A549 (cell line): ENCODE measurements at regions not wholly inside any gene's neighbourhood (a gene's known extent, or its start where the extent isn't known, plus 50 kb on each side); places are given as distances from the start of the nearest gene placed in this dataset.

Experiments used
- ATAC-seq, 2 experiments: fragments of 200-7000 bp in 1 of 2; fragments of >200 bp in 1 of 2; cut with Nextera tagmentation in 1 of 2; cut with Tn5 transposase in 1 of 2; 3 replicates each; pipeline versions ENCODE4 v1.8.0 to v1.9.1; 2018 to 2020; ENCODE audit warnings: mild to moderate bottlenecking in 1 of 2, moderate library complexity in 1 of 2
- CTCF ChIA-PET: fragments of 300-600 bp; sonication (Branson Sonifier 250); formaldehyde crosslinking; extraction: SDS; loops from one replicate; lab custom pipeline; 2021; ENCODE audit warnings: antibody characterized with exemption, inconsistent platforms; lab: Yijun Ruan, JAX
- POLR2A ChIA-PET: fragments of 350-600 bp; formaldehyde crosslinking; extraction: SDS; loops from one replicate; lab custom pipeline; 2021; ENCODE audit warnings: antibody characterized with exemption, inconsistent platforms; lab: Yijun Ruan, JAX
- DNase-seq, 2 experiments: peaks; one replicate each; pipeline versions ENCODE4 v3.0.0 to v3.0.0-alpha.2; 2011 to 2016; ENCODE audit warnings: low read depth in 1 of 2, low spot score in 1 of 2
- FAIRE-seq: peaks from 2 replicates; lab custom pipeline; 2011; peaks lifted over from hg19 to GRCh38; lab: Jason Lieb, UNC
- H3K27ac ChIP-seq, 2 experiments: fragments of >200 bp; sonication (Bioruptor Twin); formaldehyde crosslinking; 3 replicates each; pipeline ENCODE4 v1.5.1; 2016 to 2017
- H3K4me1 ChIP-seq: fragments of >200 bp; sonication (Bioruptor Twin); formaldehyde crosslinking; 3 replicates; pipeline ENCODE4 v1.6.1; 2016
- H3K4me2 ChIP-seq: fragments of >200 bp; sonication (Bioruptor Twin); formaldehyde crosslinking; 3 replicates; pipeline ENCODE4 v1.6.1; 2016
- H3K4me3 ChIP-seq: fragments of >200 bp; sonication (Bioruptor Twin); formaldehyde crosslinking; 3 replicates; pipeline ENCODE4 v1.5.1; 2016
- H3K9me3 ChIP-seq: fragments of >200 bp; sonication (Bioruptor Twin); formaldehyde crosslinking; 3 replicates; pipeline ENCODE4 v1.6.1; 2016
- CHD2 ChIP-seq: fragments of 150-350 bp; IDR thresholded peaks from 2 replicates; pipeline ENCODE4 v1.6.1; 2014; ENCODE audit warnings: low read length; ENCODE audit not compliant: partially characterized antibody
- EHF ChIP-seq: fragments of 250-450 bp; sonication (Bioruptor Pico); IDR thresholded peaks from 2 replicates; pipeline ENCODE4 v1.5.0; 2020; ENCODE audit warnings: mild to moderate bottlenecking
- EHMT2 ChIP-seq: fragments of 200-600 bp; sonication (generic); IDR thresholded peaks from 2 replicates; pipeline ENCODE4 v1.6.1; 2016; ENCODE audit warnings: antibody characterized with exemption, low read depth, mild to moderate bottlenecking, moderate library complexity
- ESRRA ChIP-seq: fragments of 150-350 bp; IDR thresholded peaks from 2 replicates; pipeline ENCODE4 v1.6.1; 2014; ENCODE audit warnings: mild to moderate bottlenecking, low read length, borderline replicate concordance
- FOSL2 ChIP-seq, 2 experiments: fragments of 450-650 bp in 1 of 2; fragments of >200 bp in 1 of 2; sonication (Bioruptor Twin) in 1 of 2; formaldehyde crosslinking; IDR thresholded peaks; 2 replicates each; pipeline versions ENCODE4 v1.5.0 to v1.6.1; 2016 to 2020; ENCODE audit warnings: mild to moderate bottlenecking in 1 of 2, moderate library complexity in 1 of 2
- HDAC2 ChIP-seq: fragments of 200-600 bp; sonication (generic); IDR thresholded peaks from 2 replicates; pipeline ENCODE4 v1.6.1; 2016
- HEYL ChIP-seq: fragments of 250-450 bp; sonication (Bioruptor Pico); IDR thresholded peaks from 2 replicates; pipeline ENCODE4 v1.8.0; 2021; ENCODE audit warnings: mild to moderate bottlenecking, moderate library complexity
- HOXB13 ChIP-seq: fragments of 250-450 bp; sonication (Bioruptor Pico); IDR thresholded peaks from 2 replicates; pipeline ENCODE4 v1.5.0; 2020; ENCODE audit warnings: low read depth, mild to moderate bottlenecking, moderate library complexity
- KDM5A ChIP-seq: fragments of 200-600 bp; sonication (generic); IDR thresholded peaks from 2 replicates; pipeline ENCODE4 v1.6.1; 2016; ENCODE audit warnings: antibody characterized with exemption, mild to moderate bottlenecking
- MAFK ChIP-seq: fragments of 450-650 bp; IDR thresholded peaks from 2 replicates; pipeline ENCODE4 v1.6.1; 2014; ENCODE audit not compliant: partially characterized antibody
- NPAS2 ChIP-seq: fragments of 250-450 bp; sonication (Bioruptor Pico); IDR thresholded peaks from 2 replicates; pipeline ENCODE4 v1.8.0; 2022; ENCODE audit warnings: mild to moderate bottlenecking, moderate library complexity, borderline replicate concordance
- PBX3 ChIP-seq: IDR thresholded peaks from 2 replicates; pipeline ENCODE4 v1.6.1; 2012
- PHF8 ChIP-seq: fragments of 200-600 bp; sonication (generic); IDR thresholded peaks from 2 replicates; pipeline ENCODE4 v1.6.1; 2016; ENCODE audit warnings: low read depth, mild to moderate bottlenecking, antibody characterized with exemption, moderate library complexity, borderline replicate concordance
- RARB ChIP-seq: fragments of 250-450 bp; sonication (Bioruptor Pico); IDR thresholded peaks from 2 replicates; pipeline ENCODE4 v1.8.0; 2021; ENCODE audit warnings: mild to moderate bottlenecking, moderate library complexity
- RCOR1 ChIP-seq: fragments of 150-350 bp; IDR thresholded peaks from 2 replicates; pipeline ENCODE4 v1.6.1; 2014; ENCODE audit warnings: antibody characterized with exemption, low read length, low read depth
- REST ChIP-seq: fragments of 200-600 bp; sonication (generic); IDR thresholded peaks from 2 replicates; pipeline ENCODE4 v1.6.1; 2016; ENCODE audit warnings: antibody characterized with exemption, mild to moderate bottlenecking, moderate library complexity
- SMC3 ChIP-seq: fragments of >200 bp; sonication (Bioruptor Twin); formaldehyde crosslinking; IDR thresholded peaks from 3 replicates; pipeline ENCODE4 v1.6.1; 2018; ENCODE audit warnings: inconsistent platforms
- ZNF302 ChIP-seq: fragments of 250-450 bp; sonication (Bioruptor Pico); IDR thresholded peaks from 2 replicates; pipeline ENCODE4 v1.9.0; 2021; ENCODE audit warnings: inconsistent platforms, mild to moderate bottlenecking, moderate library complexity
- ZSCAN20 ChIP-seq: fragments of 250-450 bp; sonication (Bioruptor Pico); IDR thresholded peaks from 2 replicates; pipeline ENCODE4 v1.8.0; 2022; ENCODE audit warnings: mild to moderate bottlenecking, moderate library complexity
- WGBS: methylation state at CpG from one replicate; pipeline ENCODE4 v1.1.6; 2017; ENCODE audit errors: missing lambda C conversion rate; 5-methylcytosine and 5-hydroxymethylcytosine counted together

GRCh38 chr12:93180566-93180965 is 197.2 kb upstream of the NUDT4 start:
- Histone ChIP-seq H3K9me3 (no peaks in the 10 kb centered on the region), H3K4me1 (no peaks in the 10 kb centered on the region; the same call in 2 of the 3 replicates), H3K27ac (no peak overlapping the region), H3K4me3 (no peak overlapping the region), H3K4me2 (no peak overlapping the region)
- ATAC-seq (no peak), FAIRE-seq (no peak), DNase-seq (no peak)
- 79% methylated on average over 2 of the region's 2 CpGs for WGBS
- TF ChIP-seq CHD2 (no peak), RCOR1 (no peak), PHF8 (no peak), FOSL2 (IDR thresholded peaks at IDR 0.05) (no peak), FOSL2 (CRISPR knock-in tag; IDR thresholded peaks at IDR 0.05) (no peak), ZNF302 (no peak), HDAC2 (no peak), NPAS2 (CRISPR knock-in tag) (no peak)
- POLR2A ChIA-PET = no interaction called here
- CTCF ChIA-PET = interaction anchor here (0.5 to 1.6 kb wide), 2 partner anchors 22 to 147 kb away, joined by 3 to 4 read pairs; no protein-coding TSS in a partner anchor

- Histone ChIP-seq H3K4me2 (no peak overlapping the region), H3K4me3 (no peak overlapping the region), H3K27ac (no peak overlapping the region), H3K4me1 (no peaks in the 10 kb centered on the region; the same call in 2 of the 3 replicates), H3K9me3 (no peaks in the 10 kb centered on the region)
- ChIA-PET CTCF (interaction anchor here (1.6 kb wide), 1 partner anchor 21 kb away, joined by 3 read pairs; no protein-coding TSS in a partner anchor), POLR2A (interaction anchor here (0.6 kb wide), 1 partner anchor 144 kb away, joined by 5 read pairs; no protein-coding TSS in a partner anchor)
- no peak for FAIRE-seq
- no peak for DNase-seq
- 35% methylated on average over 4 of the region's 4 CpGs for WGBS
- TF ChIP-seq HEYL = no peak
- no peak for TF ChIP-seq MAFK
- no peak for TF ChIP-seq FOSL2 (IDR thresholded peaks at IDR 0.05)
- TF ChIP-seq FOSL2 (CRISPR knock-in tag; IDR thresholded peaks at IDR 0.05) = no peak
- TF ChIP-seq KDM5A = no peak
- TF ChIP-seq EHF (CRISPR knock-in tag) = no peak
- TF ChIP-seq HDAC2 = no peak
- TF ChIP-seq REST = no peak
- TF ChIP-seq ZSCAN20 (CRISPR knock-in tag) = no peak
- TF ChIP-seq HOXB13 (CRISPR knock-in tag) = no peak
- TF ChIP-seq PHF8 = no peak
- no peak for TF ChIP-seq EHMT2
- TF ChIP-seq RARB (CRISPR knock-in tag) = no peak
- no peak for TF ChIP-seq PBX3
- TF ChIP-seq NPAS2 (CRISPR knock-in tag) = no peak
- no peak for TF ChIP-seq ESRRA
- TF ChIP-seq SMC3 = no peak
- no peak for ATAC-seq
Observed at GRCh38 chr12:93181409-93181965, 196.2 kb upstream of the NUDT4 start.
